ENCODE measurements at regions not wholly inside any gene's neighbourhood (a gene's known extent, or its start where the extent isn't known, plus 50 kb on each side); places are given as distances from the start of the nearest gene placed in this dataset.
A peak's percentile ranks its signal among the peaks of the same experiment; 100 is the strongest.
"Not testable (repeated sequence)": the region's sequence is repeated elsewhere in the genome, so short reads cannot be mapped to it uniquely, and the experiment has no call there.

DNA sequence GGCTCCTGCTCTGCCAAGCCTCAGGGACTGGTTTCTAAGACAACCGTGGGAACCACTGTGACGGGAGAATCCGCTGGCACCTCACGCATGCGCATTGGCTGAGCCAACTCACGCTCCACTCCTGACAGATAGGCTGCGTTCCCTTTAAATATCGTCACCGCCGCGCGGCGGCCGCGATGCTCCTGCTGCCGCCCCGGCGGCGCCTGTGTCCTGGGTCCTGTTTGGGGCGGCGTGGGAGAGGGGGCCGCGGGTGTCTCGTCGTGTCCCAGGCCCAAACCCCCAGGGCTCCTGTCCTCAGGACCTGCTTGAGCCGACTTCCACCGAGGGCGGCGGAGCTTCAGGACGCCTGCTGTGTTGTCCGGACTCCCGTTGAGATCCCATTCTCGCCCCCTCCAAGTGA is 684.8 kb upstream of the TPTE start:
- not testable (repeated sequence) for DNase-seq (ENCODE audit: low spot score)

DNA sequence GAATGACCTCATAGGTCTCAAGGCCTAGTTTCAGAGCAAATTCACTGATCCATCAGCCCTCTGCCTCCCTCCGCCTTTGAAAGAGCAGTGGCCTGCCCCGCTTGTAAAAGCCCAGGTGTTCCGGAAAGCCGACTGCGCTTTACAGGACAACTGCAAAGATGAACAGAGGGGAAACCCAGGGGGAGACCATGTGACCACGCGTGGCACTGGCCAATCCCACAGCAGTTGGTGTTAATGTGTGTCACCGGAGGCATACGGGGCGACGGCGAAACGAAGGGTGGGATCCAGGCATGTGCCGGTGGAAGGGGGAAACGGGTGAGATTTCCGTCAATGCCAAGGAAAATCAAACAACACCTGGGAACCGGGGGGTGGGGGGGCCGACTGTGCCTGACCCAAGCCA is 684.4 kb upstream of the TPTE start:
- not testable (repeated sequence) for DNase-seq (ENCODE audit: low spot score)

DNA sequence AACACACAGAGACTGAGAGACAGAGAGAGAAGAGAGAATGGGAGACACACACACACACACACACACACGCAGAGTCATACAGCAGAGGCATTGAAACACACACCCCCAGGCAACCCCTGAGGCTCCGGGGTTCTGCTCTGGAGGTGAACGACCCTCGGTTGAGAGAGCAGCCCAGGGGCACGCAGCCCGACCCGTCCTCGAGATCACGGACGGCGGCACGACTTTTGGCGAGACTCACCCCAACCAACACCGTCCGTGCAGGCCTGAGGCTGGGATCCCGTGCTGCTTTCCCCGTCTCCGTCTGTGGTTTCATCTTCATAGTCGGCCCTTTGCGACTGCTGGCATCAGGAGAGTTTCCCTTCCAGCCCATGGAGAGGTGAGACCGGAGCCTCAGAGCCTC is 683.9 kb upstream of the TPTE start:
- not testable (repeated sequence) for DNase-seq (ENCODE audit: low spot score)

DNA sequence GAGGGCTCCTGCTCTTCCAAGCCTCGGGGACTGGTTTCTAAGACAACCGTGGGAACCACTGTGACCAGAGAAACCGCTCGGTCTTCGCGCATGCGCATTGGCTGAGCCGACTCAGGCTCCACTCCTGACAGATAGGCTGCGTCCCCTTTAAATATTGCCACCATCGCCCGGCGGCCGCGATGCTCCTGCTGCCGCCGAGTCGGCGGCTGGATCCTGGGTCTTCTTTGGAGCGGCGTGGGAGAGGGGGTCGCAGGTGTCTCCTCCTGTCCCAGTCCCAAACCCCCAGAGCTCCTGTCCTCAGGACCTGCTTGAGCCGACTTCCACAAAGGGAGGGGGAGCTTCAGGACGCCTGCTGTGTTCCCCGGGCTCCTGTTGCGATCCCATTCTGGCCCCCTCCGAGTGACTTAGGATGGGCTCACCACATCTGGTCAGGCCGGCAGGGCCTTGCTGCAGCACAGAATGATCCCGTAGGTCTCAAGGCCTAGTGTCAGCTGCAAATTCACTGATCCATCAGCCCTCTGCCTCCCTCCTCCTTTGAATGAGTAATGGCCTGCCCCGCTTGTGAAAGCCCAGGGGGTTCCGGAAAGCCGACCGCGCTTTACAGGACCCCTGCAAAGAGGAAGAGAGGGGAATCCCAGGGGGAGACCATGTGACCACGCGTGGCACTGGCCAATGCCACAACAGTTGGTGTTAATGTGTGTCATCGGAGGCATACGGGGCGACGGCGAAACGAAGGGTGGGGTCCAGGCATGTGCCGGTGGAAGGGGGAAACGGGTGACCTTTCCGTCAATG is 683.2 kb upstream of the TPTE start:
- peak; percentile 69 for DNase-seq (ENCODE audit: low spot score)

DNA sequence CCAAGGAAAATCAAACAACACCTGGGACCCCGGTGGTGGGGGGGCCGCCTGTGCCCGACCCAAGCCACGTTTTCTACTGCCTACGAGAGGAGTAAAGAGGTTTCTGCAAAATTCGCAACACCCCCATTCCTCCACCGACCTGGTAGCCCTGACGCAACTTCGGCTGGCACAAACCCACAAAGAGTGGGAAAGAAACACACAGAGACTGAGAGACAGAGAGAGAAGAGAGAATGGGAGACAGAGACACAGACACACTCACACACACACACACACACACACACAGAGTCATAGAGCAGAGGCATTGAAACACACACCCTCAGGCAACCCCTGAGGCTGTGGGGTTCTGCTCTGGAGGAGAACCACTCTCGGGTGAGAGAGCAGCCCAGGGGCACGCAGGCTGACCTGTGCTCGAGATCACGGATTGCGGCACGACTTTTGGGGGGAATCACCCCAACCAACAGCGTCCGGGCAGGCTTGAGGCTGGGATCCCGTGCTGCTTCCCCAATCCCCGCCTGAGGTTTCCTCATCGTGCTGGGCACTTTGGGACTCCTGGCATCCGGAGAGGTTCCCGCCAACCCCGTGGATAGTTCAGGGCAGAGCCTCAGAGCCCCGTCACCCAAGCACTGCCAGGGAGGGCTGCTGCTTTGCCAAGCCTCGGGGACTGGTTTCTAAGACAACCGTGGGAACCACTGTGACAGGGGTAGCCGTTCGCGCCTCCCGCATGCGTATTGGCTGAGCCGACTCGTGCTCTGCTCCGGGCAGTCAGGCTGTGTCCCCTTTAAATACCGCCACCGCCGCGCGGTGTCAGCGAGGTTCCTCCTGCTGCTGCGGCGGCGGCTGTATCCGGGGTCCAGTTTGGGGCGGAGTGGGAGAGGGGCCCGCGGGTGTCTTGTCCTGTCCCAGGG is 682.4 kb upstream of the TPTE start:
- DNase-seq (ENCODE audit: low spot score), result peak; percentile 69

DNA sequence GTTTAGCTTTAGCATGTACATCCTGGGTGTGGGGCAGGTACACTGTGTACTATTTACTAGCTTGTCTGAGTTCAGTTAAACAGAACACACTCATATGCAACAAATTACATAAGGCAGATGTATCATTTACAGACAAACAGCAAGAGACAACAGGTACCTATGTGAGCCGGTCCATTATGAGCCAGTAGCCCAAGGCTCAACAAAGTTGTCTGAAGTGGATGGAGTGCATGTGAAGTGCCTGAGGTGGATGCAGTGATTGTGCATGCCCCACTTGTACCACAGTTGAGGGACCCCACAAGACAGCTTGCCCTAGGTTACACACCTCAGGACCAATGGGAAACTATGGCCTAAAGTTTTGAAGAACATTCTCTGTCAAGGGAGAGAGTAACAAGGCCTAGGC is 677.3 kb upstream of the TPTE start:
- DNase-seq (ENCODE audit: low spot score), result not testable (repeated sequence)

DNA sequence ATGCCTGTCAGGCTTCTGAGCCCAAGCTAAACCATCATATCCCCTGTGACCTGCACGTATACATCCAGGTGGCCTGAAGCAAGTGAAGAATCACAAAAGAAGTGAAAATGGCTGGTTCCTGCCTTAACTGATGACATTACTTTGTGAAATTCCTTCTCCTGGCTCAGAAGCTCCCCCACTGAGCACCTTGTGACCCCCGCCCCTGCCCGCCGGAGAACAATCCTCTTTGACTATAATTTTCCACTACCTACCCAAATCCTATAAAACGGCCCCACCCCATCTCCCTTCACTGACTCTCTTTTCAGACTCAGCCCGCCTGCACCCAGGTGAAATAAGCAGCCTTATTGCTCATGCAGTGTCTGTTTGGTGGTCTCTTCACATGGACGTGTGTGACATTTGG is 673.9 kb upstream of the TPTE start:
- not testable (repeated sequence) for DNase-seq (ENCODE audit: low spot score)

DNA sequence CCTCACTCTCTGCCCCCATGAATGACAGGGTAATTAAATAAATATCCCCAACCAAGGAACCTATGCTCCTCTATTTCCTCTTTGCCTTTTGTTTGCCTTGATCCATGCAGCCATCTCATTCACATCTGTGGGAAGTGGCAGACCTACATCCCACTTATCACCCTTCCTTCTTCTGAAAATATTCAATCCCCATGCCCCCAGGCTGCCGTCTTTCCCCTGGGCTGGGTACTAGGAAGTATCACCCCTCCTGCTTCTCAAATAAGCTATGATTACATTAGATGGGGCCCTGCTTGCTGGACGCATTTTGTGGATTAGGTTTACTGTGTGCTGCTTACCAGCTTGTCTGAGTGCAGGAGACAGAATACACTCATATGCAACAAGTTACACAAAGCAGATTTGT is 670.2 kb upstream of the TPTE start:
- DNase-seq (ENCODE audit: low spot score), result not testable (repeated sequence)

DNA sequence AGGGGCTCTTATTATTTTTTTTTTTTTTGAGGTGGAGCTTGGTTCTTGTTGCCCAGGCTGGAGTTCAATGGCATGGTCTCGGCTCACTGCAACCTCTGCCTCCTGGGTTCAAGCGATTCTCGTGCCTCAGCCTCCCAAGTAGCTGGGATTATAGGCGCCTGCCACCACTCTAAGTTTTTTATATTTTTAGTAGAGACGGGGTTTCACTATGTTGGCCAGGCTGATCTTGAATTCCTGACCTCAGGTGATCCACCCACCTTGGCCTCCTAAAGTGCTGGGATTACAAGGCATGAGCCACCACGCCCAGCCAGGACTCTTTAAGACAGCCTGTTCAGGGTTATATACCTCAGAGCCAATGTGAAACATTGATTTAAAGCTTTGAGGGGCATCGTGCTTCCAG is 669.7 kb upstream of the TPTE start:
- DNase-seq (ENCODE audit: low spot score), result not testable (repeated sequence)

DNA sequence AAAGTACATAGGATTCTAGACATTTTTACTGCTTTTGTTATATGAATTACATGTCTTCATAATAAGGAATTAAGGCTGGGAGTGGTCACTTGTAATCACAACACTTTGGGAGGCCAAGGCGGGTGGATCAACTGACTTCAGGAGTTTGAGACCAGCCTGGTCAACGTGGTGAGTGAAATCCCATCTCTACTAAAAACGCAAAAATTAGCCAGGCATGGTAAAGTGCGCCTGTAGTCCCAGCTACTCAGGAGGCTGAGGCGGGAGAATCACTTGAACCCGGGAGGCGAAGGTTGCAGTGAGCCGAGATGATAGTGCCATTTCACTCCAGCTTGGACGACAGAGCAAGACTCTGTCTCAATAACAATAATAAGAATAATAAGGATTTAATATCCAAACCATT is 663.8 kb upstream of the TPTE start:
- DNase-seq (ENCODE audit: low spot score), result not testable (repeated sequence)

DNA sequence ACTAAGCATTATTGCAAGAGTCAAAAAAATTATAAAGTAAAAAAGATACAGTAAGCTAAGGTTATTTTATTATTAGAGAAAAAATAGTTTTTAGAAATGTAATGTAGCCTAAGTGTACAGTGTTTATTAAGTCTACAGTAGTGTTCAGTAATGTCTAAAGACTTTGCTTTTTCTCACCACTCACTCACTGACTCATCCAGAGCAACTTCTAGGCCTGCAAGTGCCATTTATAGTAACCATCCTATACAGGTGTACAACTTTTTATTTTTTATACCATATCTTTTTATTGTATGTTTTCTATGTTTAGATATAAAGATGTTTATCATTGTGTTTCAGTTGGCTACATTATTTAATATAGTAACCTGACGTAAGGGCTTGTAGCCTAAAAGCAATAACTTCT is 661.5 kb upstream of the TPTE start:
- not testable (repeated sequence) for DNase-seq (ENCODE audit: low spot score)

DNA sequence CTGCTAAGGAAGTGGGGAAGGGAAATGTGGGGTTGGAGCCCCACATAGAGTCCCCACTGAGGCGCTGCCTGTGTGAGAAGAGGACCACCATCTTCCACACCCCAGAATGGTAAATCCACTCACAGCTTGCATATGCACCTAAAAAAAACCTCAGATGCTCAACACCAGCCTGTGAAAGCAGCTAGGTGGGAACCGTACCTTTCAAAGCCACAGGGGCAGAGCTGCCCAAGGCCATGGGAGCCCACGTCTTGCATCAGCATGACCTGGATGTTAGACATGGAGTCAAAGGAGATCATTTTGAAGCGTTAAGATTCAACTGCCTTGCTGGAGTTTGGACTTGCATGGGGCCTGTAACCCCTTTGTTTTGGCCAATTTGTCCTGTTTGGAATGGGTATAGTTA is 658.9 kb upstream of the TPTE start:
- DNase-seq (ENCODE audit: low spot score), result not testable (repeated sequence)

DNA sequence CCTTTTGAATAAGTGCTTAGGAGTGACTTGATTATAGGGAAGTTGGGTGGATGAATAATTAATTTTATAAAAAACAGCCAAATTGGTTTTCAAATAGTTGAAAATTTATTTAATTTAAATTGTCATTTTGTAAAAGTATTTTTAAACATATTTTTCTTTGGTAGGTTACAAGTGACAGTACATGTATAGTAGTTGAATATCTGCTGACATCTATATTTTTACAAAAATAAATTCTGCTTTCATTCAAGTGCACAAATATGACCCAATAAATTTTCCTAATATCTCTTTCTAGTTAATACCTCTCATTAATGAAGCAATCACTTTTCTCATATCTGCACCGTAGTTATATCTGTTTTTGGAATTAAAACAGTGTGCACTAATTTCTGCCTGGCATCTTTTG is 653.6 kb upstream of the TPTE start:
- not testable (repeated sequence) for DNase-seq (ENCODE audit: low spot score)

DNA sequence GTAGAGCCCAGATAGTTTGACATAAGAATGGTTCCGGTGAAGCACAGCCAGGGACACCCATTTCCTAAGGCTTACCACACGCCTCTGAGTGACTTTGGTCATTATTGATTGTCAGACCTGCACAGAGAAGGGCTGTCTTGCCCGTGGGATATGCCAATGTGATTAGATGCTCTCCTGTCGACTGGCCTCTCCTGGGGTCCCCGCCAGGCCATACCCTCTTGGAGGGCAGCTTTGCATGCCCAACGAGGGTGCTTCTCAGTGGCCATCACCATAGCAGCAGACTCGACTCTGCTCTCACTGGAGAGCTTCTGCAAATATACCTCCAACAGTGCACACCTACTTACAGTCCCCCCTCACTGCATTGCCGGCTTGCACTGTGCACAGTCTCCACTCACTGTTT is 648.3 kb upstream of the TPTE start:
- not testable (repeated sequence) for DNase-seq (ENCODE audit: low spot score)

DNA sequence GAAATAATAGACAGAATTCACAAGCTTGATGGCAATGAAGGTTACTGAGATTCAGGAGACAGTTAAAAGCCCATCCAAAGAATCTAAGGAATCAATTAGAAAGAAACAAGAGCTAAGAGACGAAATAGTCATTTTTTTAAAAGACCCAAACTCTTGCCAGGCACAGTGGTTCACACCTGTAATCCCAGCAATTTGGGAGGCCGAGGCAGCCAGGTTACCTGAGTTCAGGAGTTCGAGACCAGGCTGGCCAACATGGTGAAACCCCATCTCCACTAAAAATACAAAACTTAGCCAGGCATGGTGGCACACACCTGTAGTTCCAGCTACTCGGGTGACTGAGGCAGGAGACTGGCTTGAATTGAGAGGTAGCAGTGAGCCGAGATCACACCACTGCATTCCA is 647.2 kb upstream of the TPTE start:
- not testable (repeated sequence) for DNase-seq (ENCODE audit: low spot score)

DNA sequence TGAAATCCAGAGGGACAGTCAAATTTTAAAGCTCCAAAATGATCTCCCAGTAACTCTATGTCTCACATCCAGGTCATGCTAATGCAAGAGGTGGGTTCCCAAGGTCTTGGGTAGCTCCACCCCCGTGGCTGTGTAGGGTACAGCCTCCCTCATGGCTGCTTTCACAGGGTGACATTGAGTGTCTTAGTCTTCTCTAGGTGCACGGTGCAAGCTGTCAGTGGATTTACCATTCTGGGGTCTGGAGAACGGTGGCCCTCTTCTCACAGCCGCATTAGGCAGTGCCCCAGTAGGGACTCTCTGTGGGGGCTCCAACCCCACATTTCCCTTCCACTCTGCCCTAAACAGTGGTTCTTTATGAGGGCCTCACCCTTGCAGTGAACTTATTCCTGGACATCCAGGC is 640.0 kb upstream of the TPTE start:
- not testable (repeated sequence) for DNase-seq (ENCODE audit: low spot score)

DNA sequence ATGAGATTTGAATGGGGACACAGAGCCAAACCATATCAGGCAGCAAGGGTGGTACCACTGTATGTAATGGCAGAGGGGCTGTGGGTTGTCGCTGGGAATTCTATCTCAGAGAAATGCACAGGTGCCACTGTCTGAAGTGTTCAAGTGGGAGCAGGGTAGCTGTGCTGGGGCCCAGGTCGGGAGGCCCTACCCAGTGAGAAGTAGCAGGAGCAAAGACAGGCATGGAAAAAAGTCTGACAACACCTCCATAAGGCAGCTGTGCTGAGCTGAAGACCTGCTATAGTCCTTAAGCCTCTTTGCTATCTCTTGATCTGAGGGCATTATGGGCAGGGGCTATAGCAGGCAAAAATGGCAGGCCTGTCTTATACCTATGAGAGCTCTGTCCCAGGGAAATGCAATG is 638.3 kb upstream of the TPTE start:
- not testable (repeated sequence) for DNase-seq (ENCODE audit: low spot score)

DNA sequence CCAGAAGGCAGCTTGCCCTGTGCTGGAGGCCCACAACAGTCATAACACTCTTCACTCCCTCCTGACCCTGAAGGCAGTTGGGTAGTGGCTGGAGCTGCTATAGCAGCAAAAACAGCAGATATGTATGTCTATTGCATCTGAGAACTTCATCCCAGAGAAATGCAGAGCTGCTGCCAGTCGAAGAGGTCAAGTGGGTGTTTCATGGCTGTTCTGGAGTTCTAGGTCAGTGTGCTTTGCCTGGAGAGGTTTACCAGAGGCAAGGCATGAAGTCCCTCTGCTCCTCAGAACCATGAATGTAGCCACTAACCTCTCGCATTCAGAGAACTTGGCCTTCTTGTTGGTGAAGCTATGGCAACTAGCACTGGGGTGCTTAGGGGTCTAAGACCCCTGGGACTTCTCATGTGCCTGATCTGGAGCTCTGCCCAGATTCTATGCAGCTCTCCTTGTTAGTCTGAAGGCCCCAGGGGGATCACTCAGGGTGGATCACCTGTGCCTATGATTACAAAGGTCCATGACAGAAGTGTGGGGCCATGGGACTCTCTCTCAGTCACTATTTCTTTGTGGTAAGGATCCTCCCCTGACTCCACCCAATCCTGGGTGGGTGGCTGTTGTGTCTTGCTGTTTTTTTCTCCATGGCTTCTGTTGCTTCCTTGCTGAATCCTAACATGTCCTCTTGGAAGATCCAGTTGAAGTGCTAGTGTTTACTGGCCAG is 637.7 kb upstream of the TPTE start:
- not testable (repeated sequence) for DNase-seq (ENCODE audit: low spot score)

DNA sequence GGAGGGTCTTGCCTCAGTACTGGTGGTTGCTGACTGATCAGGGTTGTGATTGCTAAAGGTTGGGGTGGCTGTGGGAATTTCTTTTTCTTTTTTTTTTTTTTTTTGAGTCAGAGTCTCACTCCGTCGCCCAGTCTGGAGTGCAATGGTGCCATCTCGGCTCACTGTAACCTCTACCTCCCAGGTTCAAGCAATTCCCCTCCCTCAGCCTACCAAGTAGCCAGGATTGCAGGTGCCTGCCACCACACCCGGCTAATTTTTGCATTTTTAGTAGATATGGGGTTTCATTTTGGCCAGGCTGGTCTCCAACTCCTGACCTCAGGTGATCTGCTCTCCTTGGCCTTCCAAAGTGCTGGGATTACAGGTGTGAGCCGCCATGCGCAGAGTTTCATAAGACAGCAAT is 632.9 kb upstream of the TPTE start:
- not testable (repeated sequence) for DNase-seq (ENCODE audit: low spot score)

DNA sequence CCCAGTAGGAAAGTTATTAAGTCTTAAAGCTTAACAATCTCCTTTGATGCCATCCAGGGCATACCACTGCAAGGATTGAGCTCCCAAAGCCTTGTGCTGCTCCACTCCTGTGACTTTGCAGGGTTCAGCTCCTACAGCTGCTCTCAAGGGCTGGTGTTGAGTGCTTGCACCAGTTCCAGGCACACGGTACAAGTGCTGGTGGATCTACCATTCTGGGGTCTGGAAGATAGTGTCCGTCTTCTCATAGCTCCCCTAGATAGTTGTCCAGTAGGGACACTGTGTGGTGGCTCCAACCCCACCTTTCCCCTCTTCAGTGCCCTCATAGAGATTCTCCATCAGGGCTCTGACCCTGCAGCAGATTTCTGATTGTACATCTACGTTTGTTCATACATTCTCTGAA is 617.8 kb upstream of the TPTE start:
- DNase-seq (ENCODE audit: low spot score), result not testable (repeated sequence)

DNA sequence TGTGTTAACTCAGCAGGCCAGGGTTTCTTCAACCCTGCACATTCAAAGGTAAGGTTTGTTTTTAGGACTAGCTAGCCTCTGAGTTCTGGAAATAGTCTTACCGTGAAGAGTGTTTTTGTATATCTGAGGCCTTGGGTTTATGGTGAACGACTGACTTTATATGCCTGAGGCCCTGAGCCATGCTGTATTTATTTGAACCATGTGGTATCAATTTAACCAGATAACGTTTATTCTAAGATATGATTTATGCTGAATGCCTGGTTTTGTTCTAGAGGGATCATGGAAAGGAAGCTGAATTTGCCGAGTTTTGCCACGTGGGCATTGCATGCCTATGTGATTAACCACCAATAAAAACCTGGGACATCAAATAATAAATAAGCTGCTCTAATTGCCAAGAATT is 607.2 kb upstream of the TPTE start:
- DNase-seq (ENCODE audit: low spot score), result not testable (repeated sequence)

DNA sequence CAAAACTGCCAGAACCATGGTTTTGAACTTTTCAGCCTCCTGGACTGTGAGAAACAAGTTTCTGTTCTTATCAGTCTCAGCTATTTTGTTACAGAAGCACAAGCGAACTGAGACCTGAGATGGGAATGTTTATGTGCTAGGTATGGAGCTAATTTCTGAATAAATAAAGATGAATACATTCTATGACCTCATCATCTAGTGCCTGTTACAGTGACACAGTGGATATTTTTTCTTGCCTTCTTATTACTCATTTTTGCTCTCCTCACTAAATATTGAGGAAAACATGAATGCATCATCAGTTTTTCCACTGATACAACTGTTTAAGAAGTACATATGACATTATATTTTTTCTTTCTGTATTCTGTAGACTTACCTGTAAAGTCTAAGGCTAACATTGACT is 601.9 kb upstream of the TPTE start:
- not testable (repeated sequence) for DNase-seq (ENCODE audit: low spot score)
